ENCODE measurements at regions not wholly inside any gene's neighbourhood (a gene's known extent, or its start where the extent isn't known, plus 50 kb on each side); places are given as distances from the start of the nearest gene placed in this dataset.

DNA sequence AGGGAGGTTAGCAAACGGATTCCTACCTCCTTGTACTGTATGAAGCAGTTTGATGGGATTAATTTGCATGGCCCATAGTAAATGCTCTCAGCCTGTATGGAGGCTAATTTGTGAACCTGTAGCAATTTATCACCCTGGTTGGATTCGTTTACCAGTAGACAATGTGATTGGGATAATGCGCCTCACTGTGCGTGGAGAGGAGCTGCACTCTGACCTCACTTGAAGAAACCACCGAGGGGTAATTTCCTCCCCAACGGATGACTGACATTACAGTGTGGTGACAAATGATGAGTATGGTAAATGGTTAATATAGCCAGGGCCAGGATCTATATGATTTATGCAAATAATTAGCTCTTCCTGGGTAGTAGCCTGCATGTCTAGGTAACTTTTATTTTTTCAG is 479.1 kb upstream of the RBFOX1 start:
- TF ChIP-seq, protein P1, sequence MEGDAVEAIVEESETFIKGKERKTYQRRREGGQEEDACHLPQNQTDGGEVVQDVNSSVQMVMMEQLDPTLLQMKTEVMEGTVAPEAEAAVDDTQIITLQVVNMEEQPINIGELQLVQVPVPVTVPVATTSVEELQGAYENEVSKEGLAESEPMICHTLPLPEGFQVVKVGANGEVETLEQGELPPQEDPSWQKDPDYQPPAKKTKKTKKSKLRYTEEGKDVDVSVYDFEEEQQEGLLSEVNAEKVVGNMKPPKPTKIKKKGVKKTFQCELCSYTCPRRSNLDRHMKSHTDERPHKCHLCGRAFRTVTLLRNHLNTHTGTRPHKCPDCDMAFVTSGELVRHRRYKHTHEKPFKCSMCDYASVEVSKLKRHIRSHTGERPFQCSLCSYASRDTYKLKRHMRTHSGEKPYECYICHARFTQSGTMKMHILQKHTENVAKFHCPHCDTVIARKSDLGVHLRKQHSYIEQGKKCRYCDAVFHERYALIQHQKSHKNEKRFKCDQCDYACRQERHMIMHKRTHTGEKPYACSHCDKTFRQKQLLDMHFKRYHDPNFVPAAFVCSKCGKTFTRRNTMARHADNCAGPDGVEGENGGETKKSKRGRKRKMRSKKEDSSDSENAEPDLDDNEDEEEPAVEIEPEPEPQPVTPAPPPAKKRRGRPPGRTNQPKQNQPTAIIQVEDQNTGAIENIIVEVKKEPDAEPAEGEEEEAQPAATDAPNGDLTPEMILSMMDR (IDR thresholded peaks at IDR 0.05; ENCODE audit: unreplicated experiment): no peak
- Mint-ChIP-seq H3K4me1 (ENCODE audit: low read depth, unreplicated experiment) (no peaks in the 10 kb centered on the region), H3K27me3 (ENCODE audit: unreplicated experiment) (no peaks in the 10 kb centered on the region), H3K9me3 (ENCODE audit: low read depth, unreplicated experiment) (peaks cover 31% of the 10 kb centered on the region), H3K36me3 (ENCODE audit: insufficient read depth, unreplicated experiment) (no peaks in the 10 kb centered on the region), H3K4me3 (ENCODE audit: low read depth, unreplicated experiment) (no peak overlapping the region), H3K27ac (ENCODE audit: unreplicated experiment) (no peak overlapping the region)
- CTCF ChIA-PET: interaction anchor here (0.6 kb wide), 2 partner anchors 595 to 923 kb away, joined by 3 to 6 read pairs; no protein-coding TSS in a partner anchor
- intact Hi-C loops (cut with micrococcal nuclease; ENCODE audit: unreplicated experiment): no loop called here
- DNase-seq: no peak
- no TSS peak for BruUV-seq (replicated peaks)

DNA sequence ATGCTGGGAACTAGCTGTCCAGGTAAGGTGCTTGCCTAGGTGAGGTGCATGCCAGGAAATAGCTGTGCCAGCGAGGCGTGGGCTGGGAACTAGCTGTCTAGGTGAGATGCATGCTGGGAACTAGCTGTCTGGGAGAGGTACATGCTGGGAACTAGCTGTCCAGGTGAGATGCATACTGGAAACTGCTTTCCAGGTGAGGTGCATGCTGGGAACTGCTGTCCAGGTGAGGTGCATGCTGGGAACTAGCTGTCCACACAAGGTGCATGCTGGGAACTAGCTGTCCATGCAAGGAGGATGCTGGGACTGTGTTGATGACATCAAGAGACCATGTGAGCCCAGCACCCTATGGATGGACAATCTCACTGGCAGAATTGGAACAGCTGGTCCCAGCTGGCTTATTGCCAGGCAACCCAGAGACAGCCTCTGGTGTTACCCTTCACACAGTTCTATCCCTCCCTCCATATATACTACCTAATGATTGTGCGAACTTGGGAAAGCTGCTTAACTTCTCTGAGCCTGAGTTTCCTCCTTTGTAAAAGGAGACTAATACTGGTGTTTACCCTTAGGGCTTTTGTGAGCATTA is 479.9 kb upstream of the RBFOX1 start:
- no peak for DNase-seq
- TF ChIP-seq, protein P1 (IDR thresholded peaks at IDR 0.05; ENCODE audit: unreplicated experiment): no peak
- intact Hi-C loops (cut with micrococcal nuclease; ENCODE audit: unreplicated experiment): no loop called here
- no peaks in the 10 kb centered on the region for H3K36me3 Mint-ChIP-seq (ENCODE audit: insufficient read depth, unreplicated experiment)
- H3K27me3 Mint-ChIP-seq (ENCODE audit: unreplicated experiment): no peaks in the 10 kb centered on the region
- CTCF ChIA-PET: no interaction called here
- BruUV-seq (replicated peaks): no TSS peak
- peaks cover 35% of the 10 kb centered on the region for H3K9me3 Mint-ChIP-seq (ENCODE audit: low read depth, unreplicated experiment)
- H3K4me1 Mint-ChIP-seq (ENCODE audit: low read depth, unreplicated experiment): no peaks in the 10 kb centered on the region
- H3K4me3 Mint-ChIP-seq (ENCODE audit: low read depth, unreplicated experiment): no peak overlapping the region
- no peak overlapping the region for H3K27ac Mint-ChIP-seq (ENCODE audit: unreplicated experiment)

DNA sequence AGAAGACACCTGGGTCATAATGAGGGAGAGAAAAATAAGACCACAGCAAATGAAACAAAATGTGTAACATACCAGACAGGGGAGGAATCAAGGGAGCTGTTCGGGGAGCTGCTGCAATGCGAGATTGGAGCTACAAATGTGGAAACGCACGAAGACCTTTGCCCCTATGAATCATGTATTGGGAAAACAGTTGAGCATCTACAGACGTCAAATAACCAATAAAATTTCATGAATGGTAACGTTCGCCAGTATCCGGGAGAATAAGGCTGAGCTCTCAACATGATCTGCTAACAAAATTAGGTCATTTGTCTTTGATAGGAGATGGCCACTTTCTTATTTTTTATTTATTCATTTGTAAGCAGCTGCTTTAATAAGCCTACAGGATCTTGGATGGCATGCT is 486.2 kb upstream of the RBFOX1 start:
- no peak overlapping the region for H3K27ac Mint-ChIP-seq (ENCODE audit: unreplicated experiment)
- no peaks in the 10 kb centered on the region for H3K27me3 Mint-ChIP-seq (ENCODE audit: unreplicated experiment)
- DNase-seq: no peak
- TF ChIP-seq, protein P1 (IDR thresholded peaks at IDR 0.05; ENCODE audit: unreplicated experiment): no peak
- CTCF ChIA-PET: interaction anchor here (0.5 kb wide), 1 partner anchor 1707 kb away, joined by 3 read pairs; no protein-coding TSS in a partner anchor
- no peak overlapping the region for H3K4me3 Mint-ChIP-seq (ENCODE audit: low read depth, unreplicated experiment)
- H3K4me1 Mint-ChIP-seq (ENCODE audit: low read depth, unreplicated experiment): no peaks in the 10 kb centered on the region
- peaks cover 31% of the 10 kb centered on the region for H3K9me3 Mint-ChIP-seq (ENCODE audit: low read depth, unreplicated experiment)
- intact Hi-C loops (cut with micrococcal nuclease; ENCODE audit: unreplicated experiment): no loop called here
- no peaks in the 10 kb centered on the region for H3K36me3 Mint-ChIP-seq (ENCODE audit: insufficient read depth, unreplicated experiment)
- no TSS peak for BruUV-seq (replicated peaks)

DNA sequence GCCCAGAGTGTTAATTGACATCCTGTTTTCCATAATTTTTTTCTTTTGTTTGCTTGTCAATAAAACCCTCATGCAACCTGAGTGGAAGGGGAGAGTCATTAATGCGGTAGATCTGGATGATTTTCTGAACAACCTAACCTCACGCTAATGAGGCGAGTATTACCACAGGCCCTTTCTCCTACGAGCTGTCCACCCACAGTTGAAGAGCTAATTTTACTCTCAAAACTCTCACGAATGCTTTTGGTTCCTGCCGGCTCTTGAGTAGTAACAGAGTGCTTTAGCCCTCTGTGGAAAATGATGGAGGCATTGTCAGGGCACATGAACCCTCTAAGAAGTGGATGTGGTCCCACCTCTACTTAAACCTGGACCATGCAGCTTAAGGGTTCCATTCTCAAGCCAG is 491.3 kb upstream of the RBFOX1 start:
- Mint-ChIP-seq H3K36me3 (ENCODE audit: insufficient read depth, unreplicated experiment) (no peaks in the 10 kb centered on the region), H3K27ac (ENCODE audit: unreplicated experiment) (no peak overlapping the region), H3K4me1 (ENCODE audit: low read depth, unreplicated experiment) (no peaks in the 10 kb centered on the region), H3K27me3 (ENCODE audit: unreplicated experiment) (no peaks in the 10 kb centered on the region), H3K4me3 (ENCODE audit: low read depth, unreplicated experiment) (no peak overlapping the region), H3K9me3 (ENCODE audit: low read depth, unreplicated experiment) (peaks cover 15% of the 10 kb centered on the region)
- no TSS peak for BruUV-seq (replicated peaks)
- intact Hi-C loops (cut with micrococcal nuclease; ENCODE audit: unreplicated experiment): no loop called here
- CTCF ChIA-PET: no interaction called here
- TF ChIP-seq, protein P1 (IDR thresholded peaks at IDR 0.05; ENCODE audit: unreplicated experiment): no peak
- DNase-seq: no peak

All from Calu3 (cell line).